OCI-LY7 (cell line): ENCODE measurements at regions not wholly inside any gene's neighbourhood (a gene's known extent, or its start where the extent isn't known, plus 50 kb on each side); places are given as distances from the start of the nearest gene placed in this dataset.

ENCODE experiments used
- BruUV-seq: library from RNA; stranded (reverse); fragments of 400-500 nt; replicated peaks from 2 replicates; lab custom pipeline; 2021; lab: Mats Ljungman, UMichigan
- CTCF ChIA-PET: fragments of 300-600 bp; sonication (Branson Sonifier 250); formaldehyde crosslinking; loops from one replicate; lab custom pipeline; 2022; ENCODE audit warnings: antibody characterized with exemption; ENCODE audit not compliant: unreplicated experiment; lab: Charles Lee
- POLR2A ChIA-PET: fragments of 300-600 bp; sonication (Branson Sonifier 250); formaldehyde crosslinking; loops from one replicate; lab custom pipeline; 2022; ENCODE audit warnings: antibody characterized with exemption; lab: Charles Lee
- DNase-seq: peaks from one replicate; pipeline ENCODE4 v3.0.0-alpha.2; 2015; ENCODE audit warnings: low spot score
- H2AFZ ChIP-seq: fragments of 200-600 bp; sonication (generic), shearing (Covaris generic); 2 replicates; pipeline ENCODE4 v1.6.1; 2014; ENCODE audit warnings: mild to moderate bottlenecking, antibody characterized with exemption, low read length, moderate library complexity
- H3K27ac ChIP-seq: fragments of 200-600 bp; sonication (generic); 2 replicates; pipeline ENCODE4 v1.5.1; 2014; ENCODE audit warnings: mixed run types, low read depth, mild to moderate bottlenecking, moderate library complexity, low read length, inconsistent platforms; ENCODE audit not compliant: poor library complexity, severe bottlenecking
- H3K36me3 ChIP-seq: fragments of 200-600 bp; sonication (generic); 2 replicates; pipeline ENCODE4 v1.6.1; 2014; ENCODE audit warnings: mild to moderate bottlenecking, antibody characterized with exemption, low read length, moderate library complexity, mixed read lengths; ENCODE audit not compliant: insufficient read depth
- H3K4me1 ChIP-seq: fragments of 200-600 bp; sonication (generic); 2 replicates; pipeline ENCODE4 v1.5.1; 2014; ENCODE audit warnings: mild to moderate bottlenecking, low read length; ENCODE audit not compliant: insufficient read depth, poor library complexity, severe bottlenecking
- H3K4me2 ChIP-seq: fragments of 200-600 bp; sonication (generic); 2 replicates; pipeline ENCODE4 v1.6.1; 2014; ENCODE audit warnings: mild to moderate bottlenecking, low read length
- H3K4me3 ChIP-seq: fragments of 200-600 bp; sonication (generic); 2 replicates; pipeline ENCODE4 v1.5.1; 2014; ENCODE audit warnings: mild to moderate bottlenecking, low read depth, low read length; ENCODE audit not compliant: poor library complexity, severe bottlenecking
- H3K79me2 ChIP-seq: fragments of 200-600 bp; sonication (generic); 2 replicates; pipeline ENCODE4 v1.6.1; 2016; ENCODE audit warnings: low read depth, mild to moderate bottlenecking, low read length, moderate library complexity, mixed read lengths; ENCODE audit not compliant: insufficient read depth
- H3K9me2 ChIP-seq: fragments of 200-600 bp; sonication (generic); 2 replicates; pipeline ENCODE4 v1.6.1; 2016; ENCODE audit warnings: mild to moderate bottlenecking, low read length, mixed read lengths; ENCODE audit not compliant: insufficient read depth
- H3K9me3 ChIP-seq: fragments of 200-600 bp; sonication (generic); 2 replicates; pipeline ENCODE4 v1.6.1; 2014; ENCODE audit warnings: mild to moderate bottlenecking, mixed run types, low read length, mixed read lengths
- H4K20me1 ChIP-seq: fragments of 200-600 bp; sonication (generic); 2 replicates; pipeline ENCODE4 v1.6.1; 2014; ENCODE audit warnings: mild to moderate bottlenecking, antibody characterized with exemption, low read length, moderate library complexity, mixed read lengths; ENCODE audit not compliant: insufficient read depth
- EZH2phosphoT487 ChIP-seq: fragments of 200-600 bp; sonication (generic); IDR thresholded peaks from 2 replicates; pipeline ENCODE4 v1.6.1; 2018; ENCODE audit warnings: low read depth, borderline replicate concordance, mild to moderate bottlenecking, mixed run types, antibody characterized with exemption, low read length, moderate library complexity, mixed read lengths
- intact Hi-C: fragments of 100-400 bp; cut with micrococcal nuclease; formaldehyde crosslinking; loops from one replicate; pipeline ENCODE4 v1.10.0; 2022; ENCODE audit not compliant: unreplicated experiment
- TF ChIP-seq, protein P1 (sequence below): fragments of 200-600 bp; sonication (generic); conservative IDR thresholded peaks from 2 replicates; pipeline ENCODE4 v1.5.1; 2014; ENCODE audit warnings: mild to moderate bottlenecking, antibody characterized with exemption, low read length, moderate library complexity, mixed read lengths

DNA sequence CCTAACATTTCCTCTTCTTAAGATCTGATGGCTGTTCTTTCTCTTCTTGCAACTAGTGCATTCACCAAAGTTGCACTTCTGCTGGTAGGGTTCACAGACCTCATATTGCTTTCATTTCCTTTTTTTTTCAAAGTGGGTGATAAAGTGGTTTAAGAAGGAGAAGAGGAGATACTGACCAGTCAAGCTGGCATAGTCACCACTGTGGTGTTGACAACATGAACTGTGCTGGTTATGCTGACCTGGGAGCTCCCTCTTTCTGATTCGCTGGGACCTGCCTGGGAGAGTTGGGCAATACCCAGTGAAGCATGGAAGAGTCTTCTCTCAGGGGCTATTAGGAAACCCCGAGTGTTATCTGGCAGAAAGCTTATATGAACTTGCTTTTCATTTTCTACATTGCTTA, 222.9 kb downstream of the SLITRK5 start:
- Histone ChIP-seq H2AFZ (no peak overlapping the region), H3K4me2 (no peak overlapping the region), H3K4me1 (no peaks in the 10 kb centered on the region), H3K9me2 (no peaks in the 10 kb centered on the region), H3K4me3 (no peak overlapping the region), H3K79me2 (no peaks in the 10 kb centered on the region), H4K20me1 (no peaks in the 10 kb centered on the region), H3K36me3 (no peaks in the 10 kb centered on the region), H3K27ac (no peak overlapping the region), H3K9me3 (no peaks in the 10 kb centered on the region; the same call in 1 of the 2 replicates)
- no peak for DNase-seq
- POLR2A ChIA-PET, result interaction anchor here (0.5 to 1.1 kb wide), 4 partner anchors 17 to 375 kb away, joined by 3 to 5 read pairs (median 3); no protein-coding TSS in a partner anchor
- no TSS peak for BruUV-seq
- TF ChIP-seq EZH2phosphoT487, result no peak
- TF ChIP-seq, protein P1, sequence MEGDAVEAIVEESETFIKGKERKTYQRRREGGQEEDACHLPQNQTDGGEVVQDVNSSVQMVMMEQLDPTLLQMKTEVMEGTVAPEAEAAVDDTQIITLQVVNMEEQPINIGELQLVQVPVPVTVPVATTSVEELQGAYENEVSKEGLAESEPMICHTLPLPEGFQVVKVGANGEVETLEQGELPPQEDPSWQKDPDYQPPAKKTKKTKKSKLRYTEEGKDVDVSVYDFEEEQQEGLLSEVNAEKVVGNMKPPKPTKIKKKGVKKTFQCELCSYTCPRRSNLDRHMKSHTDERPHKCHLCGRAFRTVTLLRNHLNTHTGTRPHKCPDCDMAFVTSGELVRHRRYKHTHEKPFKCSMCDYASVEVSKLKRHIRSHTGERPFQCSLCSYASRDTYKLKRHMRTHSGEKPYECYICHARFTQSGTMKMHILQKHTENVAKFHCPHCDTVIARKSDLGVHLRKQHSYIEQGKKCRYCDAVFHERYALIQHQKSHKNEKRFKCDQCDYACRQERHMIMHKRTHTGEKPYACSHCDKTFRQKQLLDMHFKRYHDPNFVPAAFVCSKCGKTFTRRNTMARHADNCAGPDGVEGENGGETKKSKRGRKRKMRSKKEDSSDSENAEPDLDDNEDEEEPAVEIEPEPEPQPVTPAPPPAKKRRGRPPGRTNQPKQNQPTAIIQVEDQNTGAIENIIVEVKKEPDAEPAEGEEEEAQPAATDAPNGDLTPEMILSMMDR, result no peak
- intact Hi-C loops, result no loop called here
- CTCF ChIA-PET, result no interaction called here

DNA sequence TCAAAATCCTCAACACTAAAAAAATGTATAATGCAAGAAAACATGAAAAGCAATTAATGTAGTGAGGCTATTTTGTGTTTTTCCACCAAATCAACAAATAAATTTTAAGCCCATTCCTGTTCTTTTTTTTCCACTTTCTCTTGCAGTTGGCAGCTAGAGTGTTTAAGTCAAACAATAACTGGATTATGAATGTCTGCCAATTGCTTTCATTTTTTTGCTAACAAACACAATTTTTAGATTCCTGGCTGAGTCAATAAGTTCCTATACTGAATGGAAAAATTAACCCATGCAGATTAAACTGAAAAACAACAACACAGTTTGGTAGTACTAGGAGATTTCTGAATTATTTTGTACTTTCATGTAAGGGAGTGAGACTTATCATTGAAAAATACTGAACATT, 232.4 kb downstream of the SLITRK5 start:
- Histone ChIP-seq H3K27ac (no peak overlapping the region), H3K9me2 (no peaks in the 10 kb centered on the region), H3K36me3 (no peaks in the 10 kb centered on the region), H3K4me3 (no peak overlapping the region), H3K4me1 (no peaks in the 10 kb centered on the region), H3K9me3 (no peaks in the 10 kb centered on the region; the same call in 1 of the 2 replicates), H4K20me1 (no peaks in the 10 kb centered on the region), H3K4me2 (no peak overlapping the region), H3K79me2 (no peaks in the 10 kb centered on the region), H2AFZ (no peak overlapping the region)
- TF ChIP-seq, protein P1, result no peak
- no peak for TF ChIP-seq EZH2phosphoT487
- ChIA-PET POLR2A (no interaction called here), CTCF (no interaction called here)
- no TSS peak for BruUV-seq
- no peak for DNase-seq
- intact Hi-C loops, result no loop called here

DNA sequence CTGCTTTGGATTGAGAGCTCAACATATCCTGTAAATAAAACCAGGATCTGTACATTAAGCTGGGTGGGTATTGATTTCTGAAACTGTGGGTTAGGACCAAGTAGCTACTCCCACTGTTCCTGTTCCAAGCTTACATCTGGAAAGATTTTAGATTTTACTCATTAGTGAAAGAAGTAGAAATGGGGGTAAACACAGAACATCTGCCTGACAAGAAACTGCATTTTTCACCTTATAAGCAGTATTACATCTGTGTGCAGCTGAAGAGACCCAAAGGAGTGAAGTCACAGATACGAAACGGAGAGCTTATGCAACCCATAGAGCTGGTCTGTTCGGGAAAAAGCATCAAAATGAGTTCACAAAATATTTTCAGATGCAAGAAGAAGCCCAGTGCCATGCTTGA, 235.2 kb downstream of the SLITRK5 start:
- Histone ChIP-seq H3K27ac (no peak overlapping the region), H3K9me3 (no peaks in the 10 kb centered on the region), H3K36me3 (no peaks in the 10 kb centered on the region), H3K79me2 (no peaks in the 10 kb centered on the region), H4K20me1 (no peaks in the 10 kb centered on the region), H3K4me3 (no peak overlapping the region), H3K9me2 (no peaks in the 10 kb centered on the region), H2AFZ (no peak overlapping the region), H3K4me2 (no peak overlapping the region), H3K4me1 (no peaks in the 10 kb centered on the region)
- POLR2A ChIA-PET, result interaction anchor here (0.9 to 1.4 kb wide), 2 partner anchors 17 to 28 kb away, joined by 3 to 6 read pairs; no protein-coding TSS in a partner anchor
- no TSS peak for BruUV-seq
- intact Hi-C loops, result no loop called here
- TF ChIP-seq, protein P1, result no peak
- TF ChIP-seq EZH2phosphoT487, result no peak
- no peak for DNase-seq
- CTCF ChIA-PET, result no interaction called here
